Left colon (tissue), 2 donors: ENCODE measurements at regions not wholly inside any gene's neighbourhood (a gene's known extent, or its start where the extent isn't known, plus 50 kb on each side); places are given as distances from the start of the nearest gene placed in this dataset.
"Not testable (repeated sequence)": the region's sequence is repeated elsewhere in the genome, so short reads cannot be mapped to it uniquely, and the experiment has no call there.

Source experiments
- ATAC-seq: fragments of 200-7000 bp; cut with Tn5 transposase; one replicate; pipeline ENCODE4 v1.9.1; 2020; ENCODE audit warnings: mild to moderate bottlenecking, moderate library complexity
- DNase-seq, 2 donors: peaks; one replicate each; pipeline ENCODE4 v3.0.0-alpha.2; 2020
- intact Hi-C, 2 donors: fragments of 100-400 bp; cut with DNase I in 1 of 2; cut with micrococcal nuclease in 1 of 2; formaldehyde crosslinking; loops; one replicate each; pipeline versions ENCODE4 v1.11.2 to v1.14.0; 2022; cut with DNase I, micrococcal nuclease
- donor health status: DM: no; HTN: no; CAD: no.
- donor health status: DM: yes; HTN: yes; CAD: no.

DNA sequence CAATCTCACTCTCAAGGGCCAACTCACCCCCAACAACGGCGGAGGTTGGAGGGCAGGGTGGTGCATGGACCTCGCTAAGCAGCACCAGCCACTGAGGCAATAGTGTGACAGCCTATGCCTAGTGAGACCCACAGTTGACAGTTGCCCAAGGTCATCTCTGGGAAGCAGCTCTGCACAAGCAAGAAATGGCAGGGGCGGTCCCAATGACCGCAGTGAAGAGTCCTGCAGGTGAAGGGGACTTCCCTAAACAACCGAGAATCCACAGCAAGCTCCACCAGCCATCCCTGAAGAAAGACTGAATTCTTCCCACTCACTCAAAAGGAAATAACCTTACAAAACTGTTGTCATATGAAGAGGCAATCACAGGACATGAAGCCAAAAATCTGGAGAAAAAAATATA lies 313.4 kb upstream of the ID2 start:
- no peak for DNase-seq

DNA sequence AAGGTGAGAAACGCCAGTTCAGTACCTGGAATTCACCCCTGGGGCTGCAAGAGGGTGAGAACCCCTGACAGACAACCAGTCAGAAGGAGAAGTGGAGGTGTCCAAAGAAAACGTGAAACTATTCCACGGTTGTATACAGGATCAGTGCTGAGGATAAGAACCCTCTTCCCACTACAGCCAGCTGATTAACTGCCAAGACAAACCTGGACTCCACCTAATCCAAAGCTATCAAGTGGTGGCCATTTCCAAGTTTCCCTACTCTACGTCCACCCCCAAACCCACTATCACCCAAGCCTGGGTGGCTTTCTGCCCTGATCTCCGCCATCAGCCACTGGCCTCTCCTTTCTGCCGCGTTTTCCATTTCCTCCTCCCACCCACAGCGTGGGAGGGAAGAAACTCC lies 312.3 kb upstream of the ID2 start:
- no peak for ATAC-seq

More for the DNA sequence above, 313.4 kb upstream of the ID2 start:
- intact Hi-C loops: no loop called here
- no peak for ATAC-seq

GRCh38 chr2:8370258-8370802 lies 311.5 kb upstream of the ID2 start:
- no peak for DNase-seq
- no peak for ATAC-seq
- intact Hi-C loops: no loop called here

More for the DNA sequence above, 312.3 kb upstream of the ID2 start:
- DNase-seq: no peak
- intact Hi-C loops: no loop called here

DNA sequence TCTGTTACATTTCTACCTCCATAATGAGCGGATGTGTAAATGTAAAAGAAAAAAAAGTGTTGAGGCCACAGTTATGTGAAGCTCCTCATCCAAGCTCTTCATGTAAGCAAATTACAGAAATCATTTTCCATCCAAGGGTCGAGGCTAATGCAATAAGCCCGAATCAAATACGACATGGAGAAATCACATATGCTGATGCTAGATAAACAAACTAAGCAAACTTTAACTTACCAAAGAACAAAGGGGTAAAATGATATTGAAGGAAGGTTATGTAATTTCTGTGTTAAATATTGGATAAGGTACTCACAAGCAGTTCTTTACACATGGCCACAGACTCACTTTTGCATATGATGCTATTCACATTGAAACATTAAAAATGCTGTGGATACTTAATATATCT lies 310.2 kb upstream of the ID2 start:
- DNase-seq (no peak), ATAC-seq (no peak)
- intact Hi-C loops: no loop called here

GRCh38 chr2:8374782-8375181 lies 307.1 kb upstream of the ID2 start:
- no peak for DNase-seq
- ATAC-seq: no peak
- intact Hi-C loops: no loop called here

- ATAC-seq: no peak
- DNase-seq: peak in 1 of 2 donors; percentile 9
Observed at GRCh38 chr2:8376603-8377410, 305.0 kb upstream of the ID2 start.

DNA sequence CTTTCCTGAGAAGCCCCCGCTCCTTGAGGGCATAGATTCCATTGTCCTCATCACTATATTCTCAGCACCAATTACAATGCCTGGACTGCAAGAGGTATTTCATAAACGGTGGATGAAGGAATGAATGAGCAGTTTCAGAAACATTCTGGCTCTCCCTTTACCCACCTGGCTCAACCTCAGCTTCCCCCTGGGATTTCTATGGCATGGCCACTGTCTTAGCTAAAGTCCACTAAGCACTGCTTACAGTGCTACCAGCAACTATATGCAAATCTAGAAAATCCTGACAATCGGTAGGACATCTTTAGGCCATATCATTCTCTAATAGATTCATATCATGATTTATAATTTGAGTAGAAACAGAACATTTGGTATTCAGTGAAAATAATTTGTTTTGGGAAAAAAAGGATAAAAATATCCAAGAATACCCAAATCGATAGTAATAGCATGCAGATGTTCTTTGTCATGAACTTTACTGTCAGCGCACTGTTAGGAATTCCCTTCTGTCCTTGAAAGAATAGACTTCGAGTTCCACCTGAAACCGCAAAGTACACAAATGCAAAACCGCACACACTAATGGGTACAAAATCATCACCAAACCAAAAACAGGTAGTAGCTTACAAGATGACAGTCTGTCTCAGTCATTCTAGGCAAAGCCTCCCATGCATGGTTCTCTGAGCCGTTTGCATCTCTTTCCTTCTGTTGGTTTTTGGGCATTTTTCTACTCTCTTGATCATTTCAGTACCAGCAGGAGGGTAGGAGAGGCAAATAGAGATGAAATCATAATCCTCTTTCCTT lies 303.6 kb upstream of the ID2 start:
- ATAC-seq (no peak), DNase-seq (no peak)
- intact Hi-C loops: no loop called here

More at GRCh38 chr2:8376603-8377410, 305.0 kb upstream of the ID2 start:
- intact Hi-C loops: no loop called here

DNA sequence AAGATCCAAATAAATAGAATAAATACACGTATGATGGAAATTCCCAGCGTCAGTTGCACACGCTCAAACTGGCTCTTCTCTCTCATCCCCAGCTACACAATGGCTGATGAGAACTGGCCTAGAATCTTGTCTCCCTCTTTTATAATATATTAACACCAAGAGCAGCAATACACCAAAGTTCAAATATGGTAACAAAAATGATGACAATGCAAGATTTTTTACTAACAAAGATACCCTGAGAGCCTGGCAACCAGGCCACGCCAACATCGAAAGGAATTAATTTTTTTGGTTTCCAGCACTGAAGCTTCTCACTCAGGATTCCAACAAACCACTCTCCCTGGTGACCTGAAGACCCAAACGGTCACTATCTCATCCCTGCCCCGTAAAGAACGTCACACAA lies 302.7 kb upstream of the ID2 start:
- intact Hi-C loops: no loop called here
- ATAC-seq (no peak), DNase-seq (no peak)

DNA sequence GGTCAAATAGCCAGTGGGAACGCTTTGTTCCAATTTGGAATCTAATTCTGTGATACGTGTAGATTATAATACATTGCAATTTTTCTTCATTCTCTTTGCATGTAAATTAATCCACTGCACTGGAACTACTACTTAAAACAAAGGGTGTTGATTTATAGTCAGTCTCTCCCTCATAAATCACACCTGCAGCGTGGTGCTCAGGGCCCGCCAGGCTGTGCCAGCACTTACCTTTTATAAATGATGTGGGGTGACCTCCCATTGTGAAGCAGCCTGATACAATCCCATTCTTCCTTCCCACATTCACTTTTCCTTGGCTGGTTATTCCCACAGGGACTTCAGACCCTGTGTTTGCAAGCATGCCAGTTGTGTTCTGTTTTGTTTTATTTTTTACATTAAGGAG lies 302.3 kb upstream of the ID2 start:
- DNase-seq: no peak
- intact Hi-C loops: no loop called here
- no peak for ATAC-seq

DNA sequence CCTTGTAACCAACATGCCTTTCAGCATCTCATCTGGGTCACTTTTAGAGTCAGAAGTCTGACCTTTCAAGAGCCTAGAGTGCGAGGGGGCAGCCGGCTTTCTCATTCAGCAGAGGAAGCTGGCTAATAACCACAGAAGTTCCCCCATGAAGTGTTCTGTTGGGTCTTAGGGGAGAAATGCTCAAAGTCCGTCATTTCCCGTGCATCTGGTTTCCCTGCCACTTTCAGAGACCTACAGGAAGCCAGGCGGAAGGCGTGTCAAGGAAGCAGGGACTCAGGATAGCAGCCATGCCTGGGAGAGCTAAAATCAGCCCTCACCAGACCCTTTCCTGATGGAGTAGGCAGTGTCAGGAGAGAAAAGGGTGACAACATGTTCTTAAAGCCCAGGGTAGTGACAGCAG lies 301.8 kb upstream of the ID2 start:
- ATAC-seq (no peak), DNase-seq (peak; percentile 16 to 28)
- intact Hi-C loops: no loop called here

DNA sequence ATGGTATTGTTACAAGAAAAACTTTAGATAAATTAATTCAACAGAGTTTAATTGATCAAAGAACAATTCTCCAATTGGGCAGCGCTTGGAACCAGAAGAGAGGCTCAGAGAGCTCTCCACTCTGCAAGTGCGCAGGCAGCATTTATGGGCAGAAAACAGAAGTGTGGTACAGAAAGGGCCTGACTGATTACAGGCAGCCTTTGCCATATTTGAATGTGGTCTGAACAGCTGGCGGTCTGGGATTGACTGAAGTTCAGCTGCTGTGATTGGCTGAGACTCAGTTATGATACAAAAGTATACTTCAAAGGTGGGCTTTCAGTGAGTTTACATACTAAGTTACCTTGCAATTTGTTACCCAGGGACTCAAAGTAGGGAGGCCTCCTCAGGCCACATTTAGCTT lies 301.3 kb upstream of the ID2 start:
- DNase-seq: peak in 1 of 2 donors; percentile 19
- ATAC-seq: no peak
- intact Hi-C loops: no loop called here

DNA sequence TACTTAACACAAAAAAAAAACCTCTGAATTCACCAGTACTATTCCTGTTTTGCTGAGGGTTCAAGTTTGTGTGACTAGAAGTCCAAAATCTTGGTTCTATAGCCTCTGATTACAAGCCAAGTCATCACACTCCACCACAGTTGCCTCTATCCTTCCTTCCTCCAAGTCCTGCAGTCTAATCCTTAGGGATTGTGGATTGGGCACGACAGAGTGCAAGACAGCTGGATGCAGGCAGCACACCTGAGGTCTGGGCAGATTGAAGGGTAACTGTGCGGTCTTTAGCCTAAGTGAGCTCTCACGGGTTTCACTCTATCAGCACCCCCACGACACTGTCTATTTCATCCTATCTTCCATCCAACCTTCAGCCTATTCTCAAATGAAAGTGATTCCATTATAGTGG lies 299.4 kb upstream of the ID2 start:
- DNase-seq: peak in 1 of 2 donors; percentile 3
- intact Hi-C loops: no loop called here
- no peak for ATAC-seq

DNA sequence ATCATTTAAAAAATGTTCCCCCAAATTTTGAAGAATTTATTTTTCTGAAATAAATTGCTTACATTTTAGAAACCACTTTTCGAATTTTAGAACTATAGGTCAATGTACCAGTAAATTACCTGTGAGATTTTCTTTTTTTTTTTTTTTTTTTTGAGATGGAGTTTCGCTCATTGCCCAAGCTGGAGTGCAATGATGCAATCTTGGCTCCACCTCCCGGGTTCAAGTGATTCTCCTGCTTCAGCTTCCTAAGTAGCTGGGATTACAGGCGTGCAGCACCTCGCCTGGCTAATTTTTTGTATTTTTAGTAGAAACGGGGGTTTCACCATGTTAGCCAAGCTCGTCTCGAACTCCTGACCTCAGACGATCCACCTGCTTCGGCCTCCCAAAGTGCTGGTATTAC lies 295.1 kb upstream of the ID2 start:
- not testable (repeated sequence) for ATAC-seq

DNA sequence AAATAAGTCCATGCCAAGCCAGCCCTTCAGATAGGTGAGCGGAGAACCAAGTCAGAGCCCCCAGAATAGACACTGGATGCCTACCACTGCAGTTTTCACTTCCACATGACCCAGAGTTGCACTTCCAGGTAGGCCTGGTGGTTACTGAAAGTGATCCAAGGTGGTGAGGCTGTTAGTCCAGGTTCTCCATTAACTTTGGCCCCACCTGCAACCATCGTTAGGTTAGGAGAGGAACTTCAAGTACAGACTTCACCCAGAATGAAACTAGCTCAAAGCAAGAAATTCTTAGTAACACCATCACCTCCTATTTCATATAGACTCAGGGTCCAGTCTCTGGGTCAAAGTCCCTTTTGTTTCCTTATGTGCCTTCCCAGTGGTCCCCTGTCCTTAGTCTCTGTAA lies 293.1 kb upstream of the ID2 start:
- intact Hi-C loops: no loop called here
- ATAC-seq (peak; percentile 85), DNase-seq (no peak)

More for the DNA sequence above, 295.1 kb upstream of the ID2 start:
- DNase-seq, intact Hi-C loops: not testable (repeated sequence)

DNA sequence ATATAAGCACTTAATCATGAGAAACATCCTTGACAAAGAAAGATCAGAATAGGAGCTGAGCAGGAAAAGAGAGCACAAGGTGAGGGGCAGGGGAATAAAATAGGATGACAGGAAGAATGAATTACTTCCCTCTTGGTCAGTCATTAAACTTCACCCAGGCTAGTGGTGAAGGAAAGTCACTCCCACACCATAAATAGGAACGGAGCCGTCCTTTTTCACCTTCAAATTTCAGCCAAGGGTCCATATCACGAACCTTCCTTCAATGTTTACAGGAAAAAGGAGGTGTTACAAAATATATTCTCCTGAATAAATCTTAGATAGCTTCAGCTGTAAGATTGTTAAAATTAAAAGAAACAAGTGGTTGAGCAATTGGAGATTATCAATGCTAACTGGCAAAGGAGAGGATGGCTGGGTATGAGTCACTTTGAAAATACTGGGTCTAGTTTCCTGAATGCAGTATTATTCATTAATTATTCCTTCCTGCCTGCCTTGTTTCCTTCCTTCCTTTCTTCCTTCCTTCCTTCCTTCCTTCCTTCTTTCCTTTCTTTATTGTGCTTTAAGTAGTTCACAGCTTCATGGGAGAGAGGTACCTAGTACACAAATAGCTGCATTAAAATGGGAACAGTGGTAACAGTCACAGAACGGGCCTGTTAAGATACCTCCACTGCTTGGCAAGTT lies 292.3 kb upstream of the ID2 start:
- peak; percentile 91 for ATAC-seq
- intact Hi-C loops: no loop called here
- DNase-seq: no peak

GRCh38 chr2:8391126-8391525 lies 290.7 kb upstream of the ID2 start:
- intact Hi-C loops: no loop called here
- no peak for ATAC-seq
- DNase-seq: no peak

GRCh38 chr2:8391584-8391983 lies 290.3 kb upstream of the ID2 start:
- DNase-seq: peak in 1 of 2 donors; percentile 3
- intact Hi-C loops: no loop called here
- ATAC-seq: no peak

- DNase-seq (peak in 1 of 2 donors; percentile 10), ATAC-seq (no peak)
- intact Hi-C loops: no loop called here
Observed at GRCh38 chr2:8392098-8392866, 289.6 kb upstream of the ID2 start.

DNA sequence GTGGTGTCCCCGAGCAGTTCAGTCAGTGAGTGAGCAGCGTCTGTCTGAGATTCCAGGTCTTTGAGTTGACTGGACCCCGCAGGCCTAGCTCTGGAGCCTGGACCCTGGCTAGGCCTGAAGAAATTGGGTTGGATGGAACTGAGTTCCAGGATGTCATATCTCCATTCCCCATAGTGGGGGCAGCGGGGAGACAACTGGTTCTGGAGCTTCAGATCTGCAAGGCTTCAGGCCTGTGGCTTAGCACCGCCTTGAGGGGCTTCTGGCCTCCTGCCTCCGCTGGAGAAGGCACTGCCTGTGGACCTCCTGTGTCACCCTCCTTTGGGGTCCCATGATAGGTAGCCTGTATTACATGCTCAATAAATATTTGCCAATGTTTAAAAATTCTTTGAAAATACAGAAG lies 288.4 kb upstream of the ID2 start:
- intact Hi-C loops: no loop called here

More for the DNA sequence above, 288.4 kb upstream of the ID2 start:
- ATAC-seq: no peak
- DNase-seq: no peak
